GM21737 (cell line): ENCODE measurements at regions not wholly inside any gene's neighbourhood (a gene's known extent, or its start where the extent isn't known, plus 50 kb on each side); places are given as distances from the start of the nearest gene placed in this dataset.

Experiments used
- ATAC-seq: cut with Tn5 transposase; IDR thresholded peaks from one replicate; pipeline ENCODE4 v1.9.1; 2021; ENCODE audit warnings: mild to moderate bottlenecking, moderate library complexity; ENCODE audit not compliant: unreplicated experiment

- no peak for ATAC-seq
Measured at GRCh38 chr4:111537871-111538270, 607.4 kb upstream of the FAM241A start.

DNA sequence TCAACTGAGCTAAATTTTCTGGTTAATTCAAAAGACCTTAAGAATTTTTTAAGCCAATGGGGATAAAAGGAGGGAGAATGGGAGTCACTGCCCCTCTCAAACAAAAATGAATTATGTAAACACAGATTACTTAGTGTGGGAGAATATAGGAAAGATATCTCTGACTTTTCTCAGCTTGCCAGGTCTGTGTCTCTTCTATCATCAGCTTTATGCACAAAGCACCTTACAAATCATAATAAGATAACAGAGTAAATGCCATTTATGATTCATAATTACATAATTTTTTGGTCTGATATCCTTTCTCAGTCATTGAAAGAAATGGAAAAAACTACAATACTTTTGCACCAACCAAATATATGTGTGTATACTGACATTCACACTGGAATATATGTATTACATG lies 604.6 kb upstream of the FAM241A start:
- no peak for ATAC-seq

- no peak for ATAC-seq
Measured at GRCh38 chr4:111542056-111542455, 603.2 kb upstream of the FAM241A start.

DNA sequence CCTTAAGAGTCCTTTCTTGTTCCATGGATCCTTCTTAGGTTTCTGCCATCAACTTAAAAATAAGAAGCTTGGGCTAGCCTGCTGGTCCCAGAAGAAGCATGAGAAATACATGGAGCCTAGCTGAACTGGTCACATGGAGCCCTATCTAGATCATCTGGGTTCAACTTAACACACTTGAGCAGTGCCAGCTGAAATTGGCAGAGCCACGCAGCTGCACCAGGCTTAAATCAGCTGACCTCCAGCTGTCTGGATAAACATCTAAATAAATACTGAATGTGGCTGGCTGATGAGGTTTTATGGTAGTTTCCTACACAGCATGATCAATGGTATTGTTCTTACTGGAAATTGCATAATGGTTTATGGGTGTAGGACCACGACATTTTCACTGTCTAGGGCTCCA lies 598.4 kb upstream of the FAM241A start:
- no peak for ATAC-seq

DNA sequence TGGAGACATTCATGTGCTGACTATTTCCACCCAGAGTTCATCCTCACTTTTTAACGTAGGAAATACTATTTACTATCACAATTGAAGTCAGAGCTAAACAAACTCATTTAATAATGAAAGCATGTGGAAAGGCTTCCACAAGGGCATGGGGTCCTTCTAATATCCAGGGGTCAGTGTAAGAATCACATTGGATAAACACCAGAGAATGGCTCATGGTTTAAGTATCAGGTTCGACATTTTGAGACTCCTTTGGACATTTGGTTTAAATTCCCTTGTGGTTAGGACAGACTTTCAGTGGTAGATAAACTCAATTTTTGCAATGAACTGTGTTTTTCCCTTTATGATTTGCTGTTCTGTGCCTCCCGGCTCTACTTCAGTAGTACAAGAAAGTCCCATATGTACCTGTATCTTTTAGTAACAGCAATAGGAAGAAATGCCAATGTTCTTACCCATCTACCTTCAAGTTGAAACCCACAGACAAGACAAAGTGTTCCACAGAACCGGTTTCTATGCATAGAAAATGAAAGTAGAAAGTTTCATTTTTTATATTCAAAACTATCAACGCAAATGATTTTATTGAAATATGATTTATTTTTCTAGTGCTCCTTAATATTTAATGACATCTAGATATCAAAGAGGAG lies 589.0 kb upstream of the FAM241A start:
- no peak for ATAC-seq

GRCh38 chr4:111556851-111557250 lies 588.4 kb upstream of the FAM241A start:
- ATAC-seq = no peak

DNA sequence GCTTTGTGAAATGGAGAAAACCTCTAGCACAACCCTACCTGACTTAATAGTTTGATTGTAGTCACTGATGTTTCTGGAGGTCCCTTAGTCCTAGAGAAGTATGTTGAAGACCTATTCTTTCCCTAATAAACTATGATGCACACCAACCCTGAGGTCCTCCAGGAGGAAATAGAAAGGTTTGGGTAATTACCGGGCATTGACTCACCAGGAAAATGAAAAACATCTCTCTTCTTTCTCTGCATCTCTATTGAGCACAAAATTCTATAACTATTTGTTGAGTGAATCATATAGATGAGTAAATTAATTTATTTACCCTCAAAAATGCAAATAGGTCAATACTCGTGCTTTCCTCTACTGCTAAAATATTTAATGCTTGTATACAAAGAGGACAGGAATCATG lies 582.4 kb upstream of the FAM241A start:
- ATAC-seq = no peak

GRCh38 chr4:111572470-111572869 lies 572.8 kb upstream of the FAM241A start:
- ATAC-seq = no peak

DNA sequence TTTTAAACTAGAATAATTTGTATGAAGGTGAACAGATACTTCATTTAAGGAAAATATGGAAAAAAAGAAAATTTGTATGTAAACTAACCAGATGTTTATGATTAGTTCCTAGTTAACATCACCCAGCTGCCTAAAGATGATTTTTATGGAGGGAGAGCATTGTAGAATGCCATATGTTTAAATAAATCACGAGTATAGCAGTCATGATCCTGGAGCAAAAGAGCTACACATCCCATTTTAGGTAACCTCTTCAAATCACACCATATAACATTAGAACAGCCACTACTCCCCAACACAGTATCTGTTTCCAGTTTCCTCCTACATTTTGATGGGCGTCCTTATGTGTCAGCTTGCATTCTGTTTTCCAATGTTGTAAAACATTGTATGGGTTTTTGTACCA lies 571.9 kb upstream of the FAM241A start:
- no peak for ATAC-seq

DNA sequence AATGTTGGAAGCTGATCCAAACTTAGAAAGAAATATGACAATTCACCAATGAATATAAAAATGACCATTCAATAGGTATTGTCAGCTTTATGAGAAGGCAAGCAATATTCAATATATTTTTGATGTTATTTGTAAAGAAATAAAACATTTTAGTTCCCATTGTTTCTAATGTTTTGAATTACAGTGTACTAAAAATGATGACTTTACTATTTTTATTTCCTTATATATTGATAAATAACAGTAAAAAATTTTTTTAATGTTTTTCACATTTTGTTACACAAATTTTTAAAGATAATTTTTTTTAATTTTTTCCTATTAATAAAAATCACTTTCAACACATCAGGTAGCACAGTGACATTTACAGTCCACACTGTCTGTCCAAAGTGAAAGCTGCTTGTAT lies 565.5 kb upstream of the FAM241A start:
- ATAC-seq = no peak

DNA sequence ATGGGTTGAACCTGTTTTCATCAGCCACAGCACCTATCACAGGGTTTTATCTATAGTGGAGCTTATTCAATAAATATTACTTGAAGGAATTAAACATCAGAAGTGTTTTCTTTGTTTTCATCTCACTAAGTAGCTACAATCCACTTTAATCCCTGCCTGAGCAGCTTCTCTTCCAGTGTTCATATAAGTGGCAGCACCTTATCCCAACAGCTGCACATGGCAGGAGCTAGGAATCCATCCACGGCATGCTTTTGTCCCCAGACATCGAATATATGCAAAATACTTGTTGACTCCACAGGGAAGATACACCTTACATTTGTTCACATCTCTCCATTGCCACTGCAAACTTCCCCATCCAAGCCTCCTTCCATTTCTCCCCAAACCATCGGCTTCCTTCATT lies 549.8 kb upstream of the FAM241A start:
- ATAC-seq = no peak

DNA sequence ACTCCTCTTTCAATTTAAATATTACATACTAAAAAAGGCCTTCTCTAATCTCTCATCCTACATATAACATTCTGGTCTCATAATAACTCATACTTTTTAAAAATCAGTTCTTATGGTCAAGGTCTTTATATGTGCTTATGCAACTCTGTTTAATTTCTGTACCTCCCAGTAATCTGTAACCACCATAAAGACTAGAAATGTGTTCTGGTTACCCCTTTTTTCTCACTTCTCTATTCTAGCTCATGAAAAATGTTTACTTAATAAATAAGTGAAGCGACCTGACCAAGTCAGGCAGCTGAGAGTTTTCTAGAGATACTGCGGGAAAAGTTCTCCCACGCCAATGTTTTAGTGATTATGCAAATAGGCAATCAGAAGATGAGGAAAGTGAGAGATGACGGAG lies 548.8 kb upstream of the FAM241A start:
- no peak for ATAC-seq

GRCh38 chr4:111601671-111602070 lies 543.6 kb upstream of the FAM241A start:
- no peak for ATAC-seq

- ATAC-seq = no peak
Measured at GRCh38 chr4:111602848-111603247, 542.4 kb upstream of the FAM241A start.

DNA sequence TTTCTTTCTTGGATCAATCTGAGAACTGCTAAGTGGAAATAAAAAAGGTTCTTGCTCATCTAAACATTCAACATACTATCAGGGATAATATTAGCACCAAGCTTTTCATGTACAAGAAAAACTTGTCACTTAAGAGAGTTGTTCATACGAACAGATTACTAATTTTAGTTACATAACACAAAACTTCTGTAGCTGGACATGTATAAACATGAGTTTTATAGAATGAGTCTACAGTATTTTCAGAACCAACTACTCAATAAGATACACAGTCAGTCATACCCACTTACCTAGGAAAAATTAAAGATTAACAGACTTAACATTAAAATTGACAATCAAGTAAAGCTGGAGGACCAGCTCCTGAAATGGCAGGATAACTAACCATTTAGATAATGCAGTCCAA lies 540.1 kb upstream of the FAM241A start:
- no peak for ATAC-seq

DNA sequence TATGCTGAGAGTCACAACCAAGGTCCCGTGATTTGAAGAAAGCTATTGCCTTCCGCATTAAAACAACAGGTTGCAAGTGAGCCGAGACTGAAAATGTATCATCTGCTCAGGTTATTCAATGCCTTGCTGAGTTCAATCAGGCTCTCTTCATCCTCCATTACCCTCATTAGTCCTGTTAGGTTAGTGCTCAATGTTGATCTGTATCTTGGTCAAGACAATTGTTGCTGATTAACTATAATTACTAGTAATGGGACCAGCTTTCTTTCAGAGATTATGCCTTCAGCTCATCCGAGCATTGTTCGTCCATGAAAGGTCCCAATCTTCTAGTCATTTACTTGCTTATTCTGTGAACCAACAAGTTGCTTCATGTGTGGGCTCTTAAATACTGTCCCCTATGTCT lies 534.6 kb upstream of the FAM241A start:
- no peak for ATAC-seq

DNA sequence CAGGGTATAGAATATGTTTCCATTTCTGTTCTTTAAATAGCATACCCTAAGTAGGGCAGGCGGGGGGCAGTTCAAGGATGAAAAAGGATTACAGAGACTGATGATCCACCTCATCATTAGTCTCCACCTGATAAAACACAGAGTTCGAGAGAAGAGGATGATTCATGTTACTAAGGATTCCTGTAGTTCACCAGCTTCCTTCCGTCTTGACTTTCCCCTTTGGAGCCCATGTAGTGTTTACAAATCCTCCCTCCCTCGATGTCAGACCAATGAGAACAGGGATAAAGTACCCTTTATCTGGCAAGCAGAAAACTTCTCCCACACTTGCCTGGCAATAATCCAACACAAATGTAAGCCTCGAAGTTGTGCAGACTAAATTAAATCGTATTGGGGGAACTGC lies 526.3 kb upstream of the FAM241A start:
- no peak for ATAC-seq

GRCh38 chr4:111628437-111628836 lies 516.8 kb upstream of the FAM241A start:
- ATAC-seq = no peak

DNA sequence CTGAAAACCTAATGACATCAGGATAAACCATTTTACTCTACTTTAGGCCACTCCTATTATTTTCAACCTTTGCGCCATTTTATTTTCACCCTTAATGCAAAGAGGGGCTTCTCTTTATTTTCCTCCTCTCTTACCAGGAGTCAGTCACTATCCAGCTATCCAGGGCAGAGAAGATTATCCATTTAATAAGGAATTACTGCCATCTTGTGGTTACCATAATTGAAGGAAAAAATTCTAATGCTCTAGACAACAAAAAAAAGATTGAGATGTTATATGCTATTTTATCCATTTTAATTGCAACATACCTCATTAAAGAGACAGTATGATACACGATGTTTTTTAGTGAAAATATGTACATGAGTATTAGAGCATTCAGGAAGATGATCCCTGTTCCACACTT lies 514.5 kb upstream of the FAM241A start:
- no peak for ATAC-seq

DNA sequence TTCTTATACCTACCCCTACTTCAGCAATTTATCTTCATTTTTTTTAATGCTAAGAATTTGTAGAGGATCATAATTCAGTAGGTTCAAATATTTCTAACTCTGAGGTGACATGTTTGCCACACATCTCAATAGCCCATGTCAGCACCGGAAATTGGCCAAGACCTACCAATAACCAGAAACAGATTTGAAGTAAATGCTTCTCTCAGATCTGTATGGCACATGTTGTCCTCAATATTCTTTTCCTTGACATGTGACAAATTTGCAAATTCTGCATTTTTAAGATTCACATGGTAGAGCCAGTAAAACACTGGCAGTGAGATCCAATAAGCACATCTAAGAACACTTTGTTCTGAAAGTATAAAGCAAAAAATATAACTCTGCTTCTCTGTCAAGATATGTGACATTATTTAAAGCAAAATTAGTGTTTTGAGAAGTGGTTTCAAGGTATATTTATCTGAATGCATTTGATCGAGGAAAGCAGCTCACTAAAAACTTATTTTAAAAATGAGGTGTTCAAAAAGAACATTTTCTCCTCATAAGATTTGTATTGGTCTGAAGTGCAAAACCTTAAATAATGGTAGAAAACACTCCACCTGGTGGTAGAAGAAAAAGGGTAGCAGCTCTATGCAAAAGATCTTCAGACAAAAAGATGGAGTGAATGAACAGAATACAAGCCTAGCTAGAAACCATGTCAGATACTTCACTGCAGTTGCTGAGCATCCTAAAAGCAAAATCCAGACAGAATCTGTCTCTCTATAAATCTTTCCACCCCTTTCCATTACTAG lies 513.8 kb upstream of the FAM241A start:
- ATAC-seq = no peak

DNA sequence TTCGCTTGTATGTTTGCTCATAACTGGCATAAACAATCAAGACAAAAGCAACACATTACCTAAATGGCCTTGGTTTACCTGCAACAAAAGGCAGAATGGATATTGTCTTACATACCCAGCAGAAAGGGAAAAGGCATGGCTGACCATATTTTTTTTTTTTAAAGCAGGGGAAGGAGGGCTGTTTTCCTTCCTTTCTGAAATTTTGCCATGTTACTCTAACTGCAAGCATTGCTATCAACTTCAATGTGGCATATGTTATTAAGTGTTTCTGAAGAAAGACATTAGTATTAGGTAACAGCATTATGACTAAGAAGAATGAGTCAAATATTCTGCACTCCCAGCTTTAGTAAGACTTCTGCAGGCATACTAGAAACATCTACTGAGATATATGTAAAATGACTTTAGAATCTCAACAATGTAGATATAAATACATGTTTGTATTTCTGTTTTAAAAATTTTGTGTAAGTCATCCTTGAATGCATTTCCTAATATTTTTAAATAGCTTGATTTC lies 512.6 kb upstream of the FAM241A start:
- no peak for ATAC-seq

DNA sequence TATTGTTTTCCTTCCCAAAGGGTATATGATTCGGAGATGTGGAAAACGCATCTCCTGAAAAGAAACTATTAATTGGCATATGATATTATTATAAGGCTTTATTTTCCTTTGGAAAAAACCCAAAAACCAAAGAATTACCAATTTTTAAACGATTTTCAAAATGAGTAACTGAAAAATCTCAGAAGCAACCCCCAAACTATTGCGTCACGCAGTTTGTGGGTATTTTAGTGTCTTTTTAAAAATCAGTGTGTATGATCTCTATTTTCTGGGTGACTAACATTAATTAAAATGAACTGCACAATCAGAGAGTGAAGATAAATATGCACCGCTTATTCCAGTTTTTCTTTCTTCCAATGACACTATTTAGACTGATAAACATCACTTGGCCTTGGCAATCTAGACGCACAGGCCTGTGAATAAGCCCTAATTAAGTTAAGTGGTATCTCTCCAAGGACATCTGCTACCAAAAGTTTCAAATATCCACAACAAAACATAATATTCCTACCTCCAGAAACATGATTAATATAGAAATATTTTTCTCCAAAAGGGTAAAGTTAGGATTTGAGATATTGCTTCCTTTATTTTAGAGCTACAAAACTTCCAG lies 511.5 kb upstream of the FAM241A start:
- ATAC-seq = no peak
